GM04504 (cell line): ENCODE measurements at regions not wholly inside any gene's neighbourhood (a gene's known extent, or its start where the extent isn't known, plus 50 kb on each side); places are given as distances from the start of the nearest gene placed in this dataset.
"Not testable (repeated sequence)": the region's sequence is repeated elsewhere in the genome, so short reads cannot be mapped to it uniquely, and the experiment has no call there.

ENCODE experiments used
- DNase-seq: peaks from one replicate; pipeline ENCODE4 v3.0.0-alpha.2; 2012; ENCODE audit warnings: low read depth

DNA sequence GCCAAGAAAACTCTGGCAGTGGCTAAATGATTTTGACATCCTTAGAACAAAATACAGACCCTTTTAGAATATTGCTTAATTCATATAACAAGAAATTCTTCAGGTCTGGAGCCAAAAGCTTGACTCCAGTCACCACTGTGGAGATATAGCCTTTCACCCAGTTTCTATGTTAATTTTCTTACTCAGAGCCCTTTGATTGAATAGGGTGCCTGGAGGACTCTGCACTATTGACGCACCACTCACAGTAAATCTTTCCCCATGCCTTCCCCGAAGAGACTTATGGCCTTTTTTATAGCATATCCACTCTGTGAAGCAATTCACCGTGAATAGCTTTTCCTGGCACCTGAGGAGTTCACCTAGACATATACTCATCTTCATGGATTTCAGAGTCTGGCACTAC lies 613.8 kb downstream of the ZWINT start:
- no peak for DNase-seq

DNA sequence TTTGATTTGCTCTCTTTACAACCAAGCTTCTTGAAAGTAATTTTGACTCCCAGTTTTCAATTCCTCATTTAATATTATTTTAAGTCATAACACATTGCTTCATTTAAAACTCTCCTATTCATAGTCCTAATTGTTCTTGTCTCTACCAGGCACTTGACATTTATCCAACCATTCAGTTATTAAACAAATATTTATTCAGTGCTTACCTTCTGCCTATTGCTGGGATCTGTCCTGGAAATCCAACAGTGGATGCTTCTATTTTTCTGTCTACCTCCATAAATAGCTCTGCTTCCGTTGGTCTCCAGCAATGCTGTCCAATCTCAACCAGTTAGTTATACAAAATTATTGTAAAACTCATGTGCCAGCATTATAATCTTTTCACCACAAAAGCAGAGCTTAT lies 615.1 kb downstream of the ZWINT start:
- no peak for DNase-seq

DNA sequence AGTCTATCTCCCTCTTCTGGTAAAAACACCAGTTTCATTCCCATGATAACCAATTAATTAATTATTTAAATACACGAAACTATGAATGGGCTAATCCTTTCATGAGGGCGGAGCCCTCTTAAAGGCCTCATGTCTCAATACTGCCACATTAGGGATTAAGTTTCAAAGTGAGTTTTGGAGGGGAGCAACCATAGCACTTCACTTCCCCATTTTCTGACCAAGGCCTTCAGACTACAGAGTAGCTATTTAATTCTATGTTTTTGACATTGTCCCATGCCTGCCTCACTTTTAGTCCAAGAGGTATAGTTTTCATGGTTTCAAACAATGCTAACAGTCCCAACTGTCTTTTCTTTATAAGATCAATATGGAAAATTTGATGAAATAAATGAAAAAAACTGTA lies 618.6 kb downstream of the ZWINT start:
- no peak for DNase-seq

DNA sequence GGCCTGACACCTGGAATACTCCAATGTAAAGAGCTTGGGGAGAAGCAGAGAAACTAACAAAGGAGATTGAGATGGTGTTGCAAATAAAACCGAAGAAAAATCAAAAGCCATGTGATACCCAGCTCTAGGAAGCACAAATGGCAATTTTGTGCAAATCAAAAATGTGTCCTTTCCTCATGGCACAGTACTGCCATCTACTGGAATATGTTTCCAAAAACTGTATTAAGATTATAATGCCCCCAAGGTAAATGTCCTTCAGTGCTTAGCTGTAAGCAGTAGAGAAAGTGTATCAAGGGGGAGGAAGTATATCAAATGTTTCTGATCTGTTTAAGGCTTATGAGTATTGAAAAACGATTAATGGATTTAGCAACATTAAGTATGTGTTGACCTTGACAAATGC lies 620.3 kb downstream of the ZWINT start:
- DNase-seq = not testable (repeated sequence)

DNA sequence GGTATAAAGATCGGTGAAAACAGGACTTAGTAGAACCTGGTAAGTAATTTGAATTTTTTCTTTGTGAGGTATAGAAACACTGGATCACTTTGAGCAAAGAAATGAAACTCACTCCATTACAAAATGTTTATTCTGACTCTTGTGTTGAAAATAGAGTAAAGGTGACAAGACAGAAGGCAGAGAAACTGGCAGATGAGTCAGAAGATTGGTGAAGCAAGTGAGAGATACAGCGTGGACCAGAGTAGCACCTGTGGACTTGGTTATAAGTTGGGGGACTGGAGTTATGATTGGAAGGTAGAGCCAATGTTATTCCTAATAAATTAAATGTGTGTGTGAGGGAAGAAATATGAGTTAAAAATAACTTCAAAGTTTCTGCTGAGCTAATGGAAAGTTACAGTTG lies 620.9 kb downstream of the ZWINT start:
- no peak for DNase-seq

DNA sequence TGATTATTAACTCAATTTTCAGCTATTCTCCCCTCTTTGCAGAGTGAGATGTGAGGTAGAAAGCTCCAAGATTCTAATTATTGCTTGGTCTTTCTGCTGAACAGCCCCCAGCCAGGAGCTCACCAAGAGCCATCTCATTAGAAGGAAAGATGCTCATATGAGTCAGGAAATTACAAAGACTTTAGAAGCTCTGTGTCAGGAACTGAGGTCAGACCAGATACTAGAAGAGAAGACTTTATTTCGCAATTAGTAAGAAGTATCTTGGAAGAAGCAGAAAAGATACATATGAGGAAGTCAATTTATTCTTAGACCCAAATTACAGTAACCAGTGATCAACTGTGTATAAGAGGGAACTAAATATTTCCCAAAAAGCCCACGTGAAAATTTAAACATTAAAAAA lies 626.9 kb downstream of the ZWINT start:
- no peak for DNase-seq

DNA sequence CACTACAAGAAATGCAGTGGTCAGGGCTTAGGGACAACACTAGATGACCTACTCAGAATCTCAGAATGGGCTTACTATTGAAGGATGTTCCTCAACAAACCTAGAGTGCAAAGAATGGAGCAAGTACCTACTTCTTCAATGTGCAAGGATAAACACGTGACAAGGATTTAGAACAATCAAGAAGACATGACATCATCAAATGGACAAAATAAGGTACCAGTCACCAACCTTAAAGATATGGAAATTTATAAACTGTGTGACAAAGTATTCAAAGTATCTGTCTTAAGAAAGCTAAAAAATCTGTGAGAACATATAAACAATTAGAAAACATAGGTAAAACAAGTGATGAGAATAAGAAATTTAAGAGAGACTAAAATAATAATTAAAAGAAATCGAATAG lies 656.1 kb downstream of the ZWINT start:
- no peak for DNase-seq

DNA sequence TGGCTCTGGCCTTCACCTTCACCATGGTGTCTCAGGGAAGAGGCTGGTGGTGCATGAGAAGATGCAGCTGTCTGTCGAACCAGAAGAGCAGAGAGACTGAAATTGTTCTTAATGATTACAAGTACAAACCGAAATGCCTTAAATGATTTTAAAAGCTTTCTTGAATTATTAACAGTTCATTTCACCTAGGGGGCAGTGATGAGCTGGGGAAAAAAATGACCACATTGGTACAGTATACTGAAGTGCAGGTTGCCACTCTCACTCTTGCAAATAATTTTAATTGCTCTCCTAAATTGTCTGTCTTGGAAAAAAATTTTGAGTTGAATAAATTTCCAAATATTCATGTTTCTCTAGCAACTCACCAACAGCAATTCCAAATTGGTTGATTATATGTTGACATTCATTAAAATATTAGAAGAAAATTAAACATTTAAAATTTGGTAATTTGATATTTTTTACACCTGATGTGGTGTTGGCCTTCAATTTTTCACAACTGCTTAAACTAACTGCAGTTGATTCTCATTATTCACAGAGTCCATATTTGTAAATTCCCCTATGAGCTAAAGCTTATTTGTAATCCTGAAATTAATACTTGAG lies 692.6 kb downstream of the ZWINT start:
- DNase-seq = no peak

DNA sequence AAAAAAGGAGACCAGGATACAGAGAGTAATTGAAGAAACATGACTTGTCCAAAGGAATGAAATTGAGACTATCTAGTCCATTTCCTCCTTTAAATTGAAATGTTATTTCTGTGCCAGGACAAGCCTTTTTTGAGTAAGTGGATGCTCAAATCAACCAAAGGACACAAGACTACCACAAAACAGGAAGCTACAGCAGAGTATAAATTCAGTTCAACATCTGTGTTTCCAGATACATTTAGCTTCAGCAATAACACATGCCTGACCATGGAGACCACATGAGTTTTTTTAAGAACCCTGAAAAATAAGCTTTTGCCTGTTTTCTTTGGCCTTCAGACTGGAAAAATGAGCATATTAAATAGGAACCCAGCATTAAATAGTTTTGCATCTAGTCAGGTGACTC lies 707.5 kb downstream of the ZWINT start:
- no peak for DNase-seq

DNA sequence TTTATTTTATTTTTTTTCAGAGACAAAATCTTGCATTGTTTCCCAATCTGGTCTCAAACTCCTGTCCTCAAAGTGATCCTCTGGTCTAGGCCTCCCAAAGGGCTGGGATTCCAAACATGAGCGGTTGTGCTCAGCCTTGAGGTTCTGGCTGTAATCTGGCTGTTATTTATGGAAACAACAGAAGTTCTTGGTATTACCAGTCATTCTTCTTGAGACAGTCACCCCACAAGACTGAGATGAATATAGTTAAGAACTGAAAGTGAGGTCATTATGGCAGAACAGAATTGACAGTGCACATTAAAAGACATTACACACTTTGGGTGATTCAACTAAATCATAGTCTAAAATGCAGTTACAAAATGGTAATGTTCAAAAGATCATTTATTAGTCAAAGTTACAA lies 719.5 kb downstream of the ZWINT start:
- DNase-seq = no peak

DNA sequence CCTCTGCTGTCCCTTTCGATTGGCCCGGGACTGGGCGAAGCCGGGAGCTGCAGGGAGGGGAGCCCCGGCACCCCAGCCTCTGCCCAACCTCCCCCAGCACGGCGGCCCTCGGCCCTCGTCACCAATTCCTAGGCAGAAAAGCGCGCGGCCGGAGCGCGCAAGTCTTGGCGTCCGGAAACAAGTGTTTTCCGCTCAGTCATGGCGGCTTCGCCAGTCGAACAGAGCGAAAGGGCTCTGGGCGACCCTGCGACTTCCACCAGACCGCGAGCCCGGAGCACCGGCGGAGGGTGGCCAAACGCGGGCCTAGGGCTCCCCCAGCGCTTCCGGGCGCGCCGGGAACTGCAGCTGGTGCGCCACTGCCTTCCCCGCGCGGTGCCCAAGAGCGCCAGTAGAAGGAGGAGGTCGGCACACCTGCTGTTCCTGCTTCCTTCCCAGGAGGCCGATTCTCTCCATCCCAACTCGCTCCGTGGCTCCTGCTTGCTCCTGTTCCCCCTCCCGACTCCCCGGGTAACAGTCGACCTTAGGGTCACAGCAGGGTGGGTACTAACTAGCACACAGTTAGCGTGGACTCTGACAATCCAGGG lies 729.9 kb downstream of the ZWINT start:
- DNase-seq = no peak

DNA sequence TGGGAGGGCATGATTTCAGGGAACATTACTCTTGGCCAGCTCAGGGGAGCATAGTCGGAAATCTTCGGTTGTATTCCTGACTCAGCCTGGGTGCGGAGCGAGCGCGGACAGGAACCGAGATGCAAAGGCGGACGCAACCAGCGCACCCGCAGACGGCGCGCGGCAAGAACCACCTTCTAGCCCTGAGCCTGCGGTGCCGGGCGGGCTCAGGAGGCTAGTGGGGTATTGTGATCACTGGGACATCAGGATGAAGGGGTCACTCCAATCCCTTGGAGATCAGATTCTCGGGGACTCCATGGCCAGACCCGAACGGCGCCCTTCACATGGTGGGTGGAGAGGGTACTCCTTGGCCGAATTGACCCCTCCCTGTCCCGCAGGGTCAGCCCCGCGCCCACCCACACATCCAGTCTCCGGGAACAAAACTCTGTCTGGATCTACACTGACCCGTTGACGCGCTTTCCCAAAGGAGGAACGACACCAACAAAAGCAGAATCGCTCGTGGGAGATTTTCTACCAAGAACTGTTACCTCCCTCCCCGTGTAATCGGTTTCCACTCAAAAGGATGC lies 730.5 kb downstream of the ZWINT start:
- no peak for DNase-seq

DNA sequence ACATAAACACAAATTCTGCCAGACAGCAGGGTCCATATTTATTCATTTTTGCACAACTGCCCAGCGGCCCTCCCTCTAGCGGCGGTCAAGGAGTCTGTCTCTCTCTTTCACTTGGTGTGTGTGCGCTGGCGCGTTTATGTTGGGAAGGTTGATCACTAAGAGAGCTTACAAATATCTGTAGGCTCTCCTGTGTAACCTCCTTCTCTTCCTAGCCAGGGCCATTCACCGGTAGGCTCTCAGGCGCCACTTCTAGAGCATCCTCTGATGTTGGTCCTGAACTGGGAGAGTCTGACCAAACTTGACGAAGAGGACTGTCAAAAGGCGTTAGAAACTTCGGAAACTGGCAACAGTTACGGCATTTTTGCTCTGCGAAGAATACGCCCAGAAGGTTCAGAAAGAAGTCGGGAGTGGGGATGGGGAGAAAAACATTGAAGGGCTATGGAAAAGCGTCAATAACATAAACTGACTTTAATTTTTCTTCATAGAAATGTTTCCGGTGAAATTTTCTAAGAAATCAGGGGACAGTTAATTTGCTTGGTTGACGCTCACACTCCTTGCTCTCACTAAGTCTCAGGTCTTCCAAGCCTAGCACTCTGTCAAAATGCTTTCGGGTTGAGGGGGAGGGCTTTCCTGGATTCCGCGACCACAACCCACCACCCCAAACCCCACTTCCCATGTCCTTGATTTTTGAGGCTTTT lies 731.1 kb downstream of the ZWINT start:
- no peak for DNase-seq

DNA sequence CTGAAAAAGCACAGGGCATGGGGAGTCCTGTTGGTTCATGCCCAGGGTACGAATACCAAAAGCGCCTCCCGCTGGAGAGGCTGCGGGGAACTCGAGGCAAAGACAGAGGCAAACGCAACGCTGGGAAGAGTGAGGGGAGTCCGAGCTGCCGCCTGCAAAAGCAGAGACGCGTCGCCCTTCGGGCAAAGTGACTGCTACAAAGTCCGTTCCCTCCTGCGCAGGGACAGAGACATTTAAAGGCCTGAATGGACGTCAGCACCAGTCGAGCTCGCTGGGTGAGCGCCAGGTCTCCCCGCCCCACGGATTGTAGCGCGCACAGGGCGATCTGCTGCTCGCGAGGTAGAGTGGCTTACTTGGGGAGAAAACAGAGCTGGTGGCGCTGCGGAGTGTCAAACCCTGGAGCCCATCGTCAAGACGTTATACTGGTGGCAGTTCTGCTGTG lies 732.8 kb downstream of the ZWINT start:
- no peak for DNase-seq

DNA sequence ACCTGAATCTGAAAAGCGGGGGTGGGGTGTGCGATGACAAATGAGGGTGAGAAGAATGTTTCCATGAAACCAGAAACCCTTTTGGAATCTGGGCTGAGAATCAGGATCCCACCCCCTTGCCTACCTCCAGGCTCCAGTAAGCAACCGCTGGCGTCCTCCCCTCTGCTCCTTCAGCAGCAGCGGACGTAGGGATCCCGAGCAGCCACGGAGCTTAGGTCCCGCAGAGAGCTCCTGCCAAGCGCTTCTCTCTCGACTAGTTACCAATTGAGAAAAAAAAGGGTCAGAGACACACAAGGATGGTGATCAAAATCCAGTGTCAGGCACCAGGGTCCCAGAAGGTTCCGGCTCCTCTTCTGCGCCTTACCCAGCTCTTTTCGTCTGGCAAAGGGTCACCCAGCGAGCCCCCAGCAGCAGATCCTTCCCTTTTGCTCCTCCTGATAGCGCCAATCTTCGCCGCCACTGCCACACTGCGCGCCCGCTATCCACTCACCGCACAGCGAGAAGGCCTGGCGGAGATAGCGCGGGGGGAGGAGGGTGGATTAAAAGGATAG lies 733.5 kb downstream of the ZWINT start:
- no peak for DNase-seq

DNA sequence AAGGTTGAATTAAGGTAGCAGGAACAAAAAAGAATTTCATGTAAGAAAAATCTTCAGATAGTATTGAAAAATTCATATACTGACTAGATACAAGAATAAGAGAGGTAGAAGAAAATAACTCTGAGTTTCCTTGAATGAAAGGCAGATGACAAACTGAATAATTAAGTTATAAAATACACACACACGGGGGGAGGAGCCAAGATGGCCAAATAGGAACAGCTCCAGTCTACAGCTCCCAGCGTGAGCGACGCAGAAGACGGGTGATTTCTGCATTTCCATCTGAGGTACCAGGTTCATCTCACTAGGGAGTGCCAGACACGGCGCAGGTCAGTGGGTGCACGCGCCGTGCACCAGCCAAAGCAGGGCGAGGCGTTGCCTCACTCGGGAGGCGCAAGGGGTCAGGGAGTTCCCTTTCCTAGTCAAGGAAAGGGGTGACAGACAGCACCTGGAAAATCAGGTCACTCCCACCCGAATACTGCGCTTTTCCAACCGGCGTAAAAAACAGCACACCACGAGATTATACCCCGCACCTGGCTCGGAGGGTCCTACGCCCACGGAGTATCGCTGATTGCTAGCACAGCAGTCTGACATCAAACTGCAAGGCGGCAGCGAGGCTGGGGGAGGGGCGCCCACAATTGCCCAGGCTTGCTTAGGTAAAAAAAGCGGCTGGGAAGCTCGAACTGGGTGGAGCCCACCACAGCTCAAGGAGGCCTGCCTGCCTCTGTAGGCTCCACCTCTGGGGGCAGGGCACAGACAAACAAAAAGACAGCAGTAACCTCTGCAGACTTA lies 759.2 kb downstream of the ZWINT start:
- not testable (repeated sequence) for DNase-seq

DNA sequence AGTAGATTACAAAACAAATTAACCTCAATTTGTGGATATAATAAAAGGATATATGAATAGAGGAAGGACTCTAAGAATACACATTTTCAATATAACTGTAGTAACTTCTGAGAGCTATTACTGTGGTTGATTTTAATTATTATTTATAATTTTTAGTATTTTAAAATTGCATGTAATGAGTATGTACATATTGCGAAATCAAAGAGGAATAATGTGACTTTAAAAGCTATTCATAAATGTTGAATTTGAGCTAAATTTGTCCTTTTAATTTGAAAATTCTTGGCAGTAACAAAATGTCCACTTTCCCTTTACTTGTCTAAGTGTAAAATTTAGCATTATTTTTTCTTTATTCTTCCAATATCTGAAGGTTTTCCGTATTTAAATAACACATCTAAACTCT lies 750.6 kb upstream of the PCDH15 start:
- no peak for DNase-seq

DNA sequence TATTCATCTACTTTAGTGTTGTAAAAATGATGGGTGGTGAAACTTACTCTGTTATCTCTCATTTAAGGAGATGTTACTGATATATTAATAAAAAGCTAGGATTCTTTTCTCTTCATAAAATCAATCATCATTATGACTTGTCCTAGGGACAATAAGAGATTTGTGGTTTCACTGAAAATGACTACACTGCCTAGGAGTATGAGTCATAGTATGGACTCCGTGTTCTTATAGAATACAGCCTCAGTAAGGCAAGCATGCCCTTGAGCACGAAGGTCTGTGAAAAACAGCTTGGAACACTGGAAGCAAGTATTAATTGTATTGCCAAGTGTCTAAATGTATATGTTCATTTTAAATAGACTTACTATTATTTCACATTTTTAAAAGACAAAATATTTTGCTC lies 749.2 kb upstream of the PCDH15 start:
- no peak for DNase-seq

DNA sequence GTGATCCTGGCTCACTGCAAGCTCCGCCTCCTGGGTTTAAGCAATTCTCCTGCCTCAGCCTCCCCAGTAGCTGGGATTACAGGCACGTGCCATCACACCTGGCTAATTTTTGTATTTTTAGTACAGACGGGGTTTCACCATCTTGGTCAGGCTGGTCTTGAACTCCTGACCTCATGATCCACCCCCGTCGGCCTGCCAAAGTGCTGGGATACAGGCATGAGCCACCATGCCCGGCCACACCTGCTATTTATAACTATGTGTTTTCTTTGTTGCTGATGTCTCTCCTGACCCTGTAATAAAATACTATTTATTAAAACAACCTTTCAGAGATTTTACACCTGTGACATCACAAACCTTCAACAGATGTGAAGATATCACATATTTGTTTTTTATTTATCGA lies 736.5 kb upstream of the PCDH15 start:
- not testable (repeated sequence) for DNase-seq

DNA sequence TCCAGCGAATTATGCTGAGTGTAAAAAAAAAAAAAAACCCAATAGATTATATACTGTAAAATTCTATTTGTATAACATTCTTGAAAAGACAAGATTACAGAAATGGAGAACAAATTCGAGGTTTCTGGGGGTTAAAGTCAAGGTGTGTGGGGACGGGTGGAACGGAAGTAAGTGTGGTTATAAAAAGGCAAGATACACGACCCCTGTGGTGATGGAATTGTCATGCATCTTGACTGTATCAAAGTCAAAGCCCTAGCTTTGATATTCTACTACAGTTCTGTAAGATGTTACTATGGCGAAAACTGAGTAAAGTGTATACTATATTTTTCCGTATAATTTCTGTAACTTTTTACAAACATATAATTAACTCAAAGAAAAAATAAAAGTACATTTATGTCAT lies 718.2 kb upstream of the PCDH15 start:
- DNase-seq = no peak

DNA sequence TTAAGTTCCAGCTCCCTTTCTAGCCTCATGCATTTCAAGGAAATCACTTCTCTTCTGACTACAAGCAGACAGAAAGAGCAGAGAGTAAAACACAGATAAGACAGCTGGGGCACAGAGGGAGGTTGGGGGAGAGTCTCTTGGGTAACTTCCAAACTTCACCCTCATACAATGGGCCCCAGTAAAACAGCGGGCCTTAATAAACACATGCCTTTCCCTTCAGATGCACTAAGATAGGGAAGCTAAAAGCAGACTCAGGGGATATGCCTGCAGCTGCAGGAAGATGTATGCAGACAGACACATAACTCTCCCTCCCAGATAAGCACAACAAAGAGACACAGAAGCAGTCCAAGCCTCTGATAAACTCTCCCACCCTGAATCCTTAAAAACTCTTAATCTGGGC lies 717.4 kb upstream of the PCDH15 start:
- DNase-seq = not testable (repeated sequence)

DNA sequence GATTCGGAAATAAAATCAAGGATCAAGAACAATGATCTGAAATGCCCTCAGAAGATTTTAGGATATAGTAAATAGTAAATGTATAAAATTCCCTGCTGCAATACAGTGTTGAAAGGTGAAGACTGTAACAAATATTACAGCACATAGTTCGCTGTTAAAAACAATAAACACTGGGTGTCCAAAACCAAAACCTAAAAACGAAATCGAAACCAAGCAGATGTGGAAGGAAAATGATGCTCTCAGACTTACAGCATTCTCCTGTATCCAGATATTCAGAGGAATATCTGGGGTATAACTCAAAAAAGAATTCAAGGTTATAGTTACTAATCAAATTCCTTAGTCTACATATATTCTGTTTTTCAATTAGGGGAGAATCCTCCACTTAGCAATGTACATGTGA lies 708.1 kb upstream of the PCDH15 start:
- no peak for DNase-seq
